Kidney glomerular epithelial cell (primary cell): ENCODE measurements at regions not wholly inside any gene's neighbourhood (a gene's known extent, or its start where the extent isn't known, plus 50 kb on each side); places are given as distances from the start of the nearest gene placed in this dataset.
"Not testable (repeated sequence)": the region's sequence is repeated elsewhere in the genome, so short reads cannot be mapped to it uniquely, and the experiment has no call there.

Experiments used
- DNase-seq: peaks from one replicate; lab custom pipeline; 2025; lab: John Stamatoyannopoulos, UW

- peak; percentile 17 for DNase-seq
Observed at GRCh38 chr2:237217995-237218616, 132.4 kb downstream of the COPS8 start.

DNA sequence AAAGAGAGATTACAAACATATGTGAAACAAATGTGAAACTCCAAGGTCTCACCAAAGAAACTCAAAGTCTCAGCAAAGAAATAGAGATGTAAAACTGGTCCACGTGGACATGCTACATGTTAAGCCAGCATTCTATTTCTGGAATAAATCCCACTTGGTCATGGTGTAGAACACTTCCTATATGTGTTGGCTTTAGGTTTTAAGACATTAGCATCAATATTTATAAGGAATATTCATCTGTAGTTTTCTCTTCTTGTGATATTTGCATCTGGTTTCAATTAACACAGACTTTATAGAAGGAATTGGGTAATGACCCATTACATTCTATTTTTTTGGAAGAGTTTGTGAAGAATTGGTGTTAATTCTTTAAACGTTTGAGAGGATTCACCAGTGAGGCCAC is 133.1 kb downstream of the COPS8 start:
- no peak for DNase-seq

DNA sequence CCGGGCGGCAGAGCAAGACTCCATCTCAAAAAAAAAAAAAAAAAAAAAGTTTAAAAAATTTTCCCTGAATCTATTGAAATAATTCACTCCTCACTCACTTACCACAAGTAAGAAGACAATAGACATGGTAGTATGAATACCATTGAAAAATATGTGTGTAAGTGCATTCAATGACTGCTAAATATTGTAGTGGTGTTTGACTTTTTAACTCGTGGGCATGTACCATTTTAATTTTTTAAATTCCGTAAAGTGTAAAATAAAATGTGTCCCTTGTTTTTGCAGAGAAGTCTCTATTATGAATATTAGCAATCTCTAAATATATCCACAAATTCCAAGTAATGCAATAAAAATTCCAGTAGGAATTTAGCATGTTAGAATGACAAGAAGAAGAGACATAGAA is 134.1 kb downstream of the COPS8 start:
- no peak for DNase-seq

GRCh38 chr2:237221443-237221842 is 135.8 kb downstream of the COPS8 start:
- no peak for DNase-seq

DNA sequence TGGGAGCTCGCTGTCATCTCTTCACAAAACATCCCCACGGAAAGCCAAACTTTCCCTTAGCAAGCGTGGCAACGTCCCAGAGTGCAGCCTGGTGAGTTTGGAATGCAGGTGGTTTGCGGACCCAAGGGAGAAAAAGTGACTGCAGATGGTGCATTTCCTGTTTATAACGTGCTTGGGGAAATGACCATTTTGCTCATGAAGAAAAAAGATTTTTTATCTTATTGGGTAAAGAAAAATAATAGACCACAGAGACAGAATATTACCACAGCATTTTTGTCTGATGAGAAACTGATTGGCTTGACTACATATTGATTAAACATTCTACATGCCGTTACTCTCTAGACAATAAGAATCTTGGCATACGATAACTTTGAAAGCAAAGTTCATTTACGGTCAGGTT is 136.5 kb downstream of the COPS8 start:
- DNase-seq: no peak

GRCh38 chr2:237222601-237223041 is 136.9 kb downstream of the COPS8 start:
- DNase-seq: no peak

DNA sequence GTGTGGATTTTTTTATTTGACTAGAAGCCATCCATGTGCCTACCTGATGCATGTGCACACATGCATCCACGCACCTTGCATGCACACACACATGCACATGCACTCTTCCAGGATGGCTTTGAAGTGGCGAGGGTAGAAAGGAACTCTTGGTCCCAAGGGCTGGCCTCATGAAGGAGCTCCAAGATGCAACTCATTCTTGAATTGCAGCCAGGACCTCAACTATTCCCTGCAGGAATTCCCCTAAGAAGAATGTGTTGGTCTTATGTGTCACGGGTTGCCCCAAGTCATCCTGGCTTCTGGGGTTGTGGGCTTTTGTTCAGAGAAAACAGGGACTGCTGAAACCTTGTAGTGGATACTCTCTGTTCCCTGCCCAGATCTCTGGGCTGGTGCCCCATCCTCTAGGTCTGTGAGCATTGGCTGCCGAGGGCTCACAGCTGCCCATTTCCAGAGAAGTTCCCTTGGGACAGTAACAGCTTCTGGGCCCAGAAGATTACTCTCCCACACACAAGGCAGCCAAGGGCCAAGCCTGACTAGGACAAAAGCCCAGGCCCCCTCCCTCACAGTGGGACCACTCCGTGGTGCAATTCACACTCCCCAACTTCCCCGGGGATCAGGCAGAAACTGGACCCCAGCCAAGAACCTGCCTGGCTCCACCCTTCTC is 137.6 kb downstream of the COPS8 start:
- DNase-seq: peak; percentile 82

- DNase-seq: no peak
Observed at GRCh38 chr2:237227190-237227589, 141.5 kb downstream of the COPS8 start.

DNA sequence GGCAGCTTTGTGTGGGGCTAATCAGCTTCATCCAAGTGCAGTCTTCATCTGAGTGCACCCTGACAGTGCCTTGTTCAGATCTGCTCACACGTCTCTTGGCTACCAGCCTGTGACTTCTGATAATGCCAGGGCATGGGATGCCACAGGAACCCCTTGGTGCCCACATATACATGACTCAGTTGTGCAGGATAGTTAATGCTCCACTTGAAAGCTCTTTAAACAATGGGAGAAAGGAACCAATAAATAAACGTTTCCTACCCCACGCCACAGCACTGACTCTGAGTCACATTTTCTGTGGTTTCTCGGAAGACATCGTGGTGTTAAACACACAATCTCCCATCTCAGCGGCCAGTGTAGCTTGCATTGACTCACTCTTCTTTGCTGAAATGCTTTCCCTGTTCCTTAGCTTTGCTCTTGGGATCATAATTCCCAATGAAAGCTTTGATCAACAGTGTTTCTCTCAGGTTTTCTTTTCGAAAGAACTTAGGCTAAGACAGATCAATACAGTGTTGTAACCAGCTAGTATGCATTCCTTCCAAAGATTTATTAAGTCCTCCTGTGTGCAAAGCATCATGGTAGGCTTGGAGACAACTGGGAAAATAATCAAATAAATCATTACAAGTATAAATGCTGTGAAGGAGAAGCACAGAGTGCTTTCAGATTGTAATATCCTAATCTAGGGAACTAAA is 142.0 kb downstream of the COPS8 start:
- peak; percentile 99 for DNase-seq

DNA sequence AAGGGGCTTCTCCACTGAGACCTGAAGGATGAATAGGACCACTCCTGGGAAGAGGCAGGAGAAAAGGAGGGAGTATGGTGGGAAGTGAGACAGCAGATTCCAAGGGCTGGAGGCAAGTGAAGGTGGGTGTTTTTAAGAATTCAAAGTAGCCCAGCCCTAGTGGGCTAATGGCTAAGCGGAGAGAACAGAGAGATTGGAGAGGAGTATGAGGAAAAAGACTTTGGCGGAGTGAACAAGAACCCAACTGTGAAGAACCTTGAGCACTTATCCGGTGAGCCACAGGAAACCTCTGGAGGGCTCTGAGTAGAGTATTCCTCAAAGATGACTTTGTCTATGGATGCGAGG is 142.6 kb downstream of the COPS8 start:
- DNase-seq: no peak

DNA sequence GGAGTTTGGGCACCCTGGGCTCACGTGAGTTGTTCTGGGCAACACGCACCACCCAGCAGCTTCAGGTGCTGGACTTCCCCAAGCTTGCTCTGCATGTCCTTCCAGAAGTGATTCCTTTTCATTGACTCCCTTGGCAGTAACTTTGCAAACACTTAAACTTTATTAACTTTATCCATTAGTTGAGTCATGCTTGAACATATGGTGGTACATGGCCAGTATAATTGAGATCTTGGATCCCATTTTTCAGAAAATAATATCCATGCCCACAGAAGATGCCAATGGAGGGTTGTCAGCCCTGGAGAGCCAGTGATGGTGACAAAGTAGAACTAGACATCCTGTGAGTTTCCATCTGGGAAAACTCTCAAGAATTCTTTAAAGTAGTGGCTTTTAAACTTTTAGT is 144.2 kb downstream of the COPS8 start:
- no peak for DNase-seq

GRCh38 chr2:237230355-237230754 is 144.7 kb downstream of the COPS8 start:
- no peak for DNase-seq

DNA sequence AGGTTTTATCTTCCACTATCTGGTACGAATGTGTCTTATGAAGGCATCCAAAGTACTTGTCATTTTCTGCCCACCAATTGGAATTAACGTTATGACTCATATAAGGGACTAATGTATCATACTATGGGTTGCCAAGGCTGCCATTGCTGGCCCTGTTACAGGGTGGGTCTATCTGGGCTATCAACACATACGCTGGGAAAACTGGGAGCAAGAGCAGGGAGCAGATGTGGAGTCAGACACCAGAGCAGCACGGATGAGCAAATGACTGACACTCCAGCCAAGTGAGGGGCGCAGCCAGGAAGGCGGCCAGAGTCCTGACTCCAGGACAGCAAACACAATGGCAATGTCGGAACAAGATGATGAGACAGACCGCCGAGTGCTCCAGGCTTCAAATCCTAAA is 145.9 kb downstream of the COPS8 start:
- DNase-seq: no peak

DNA sequence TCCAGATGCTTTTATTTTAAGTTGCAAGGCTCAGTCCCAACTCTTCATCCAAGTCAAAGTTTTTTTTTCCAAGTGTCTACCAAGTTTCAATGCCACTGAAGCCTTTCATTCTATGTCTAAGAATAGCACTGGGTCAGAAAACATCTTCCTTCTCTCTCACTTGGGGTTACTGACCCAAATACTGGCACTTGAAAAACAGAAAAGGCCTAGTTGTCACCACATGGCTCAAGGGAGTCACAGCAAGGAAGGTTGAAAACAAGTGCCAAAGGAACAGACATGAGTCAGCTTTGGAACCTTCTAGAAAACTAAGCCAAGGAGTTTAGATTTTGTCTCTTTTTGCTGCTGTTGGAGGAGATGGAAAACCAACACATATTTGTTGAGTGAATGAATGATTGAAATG is 146.5 kb downstream of the COPS8 start:
- no peak for DNase-seq

DNA sequence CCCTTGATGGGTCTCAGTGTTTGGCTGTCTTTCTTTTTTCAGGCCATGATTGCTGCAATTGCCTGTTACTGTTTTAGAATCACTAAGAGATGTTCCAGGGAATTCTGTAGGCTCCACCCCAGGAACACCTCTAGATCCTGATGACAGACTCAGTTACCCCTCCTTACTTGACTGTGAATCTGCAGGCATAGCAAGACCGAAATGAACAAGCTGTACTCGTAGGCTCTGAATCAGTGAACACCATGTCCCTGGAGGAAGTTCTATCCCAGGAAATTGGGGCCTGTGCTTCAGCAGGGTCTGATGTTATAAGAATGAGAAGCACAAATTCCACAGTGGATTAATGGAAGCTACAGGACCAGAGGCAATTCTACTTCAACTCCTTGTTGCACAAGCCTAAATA is 148.6 kb downstream of the COPS8 start:
- no peak for DNase-seq

DNA sequence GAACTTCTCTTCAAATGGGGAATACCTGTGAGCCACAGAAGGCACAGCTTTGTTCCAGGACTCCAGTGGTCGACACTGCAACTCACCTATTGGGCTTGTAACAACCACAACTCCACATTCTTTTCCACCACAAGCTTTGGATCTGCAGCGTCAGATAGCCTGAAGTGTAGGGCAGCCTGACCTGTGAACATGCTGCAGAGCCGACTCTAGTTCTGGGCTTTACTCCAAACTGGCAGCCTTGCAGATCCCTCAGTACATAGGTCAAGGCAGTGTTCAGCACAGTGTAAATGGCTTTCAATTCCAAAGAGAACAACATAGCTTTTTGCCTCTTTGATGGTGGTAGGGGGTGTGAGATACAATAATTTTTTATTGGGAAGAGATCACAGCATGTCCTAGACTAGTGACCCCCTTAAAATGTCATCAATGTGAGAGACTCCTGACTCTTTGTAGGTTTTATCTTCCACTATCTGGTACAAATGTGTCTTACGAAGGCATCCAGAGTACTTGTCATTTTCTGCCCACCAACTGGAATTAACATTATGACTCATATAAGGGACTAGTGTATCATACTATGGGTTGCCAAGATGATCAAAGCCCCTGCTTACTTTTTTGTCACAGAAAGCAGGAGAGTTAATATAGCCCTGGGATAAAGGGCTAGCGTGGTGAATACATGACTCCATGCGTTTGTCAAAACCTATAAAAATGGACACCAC is 149.8 kb downstream of the COPS8 start:
- peak; percentile 8 for DNase-seq

DNA sequence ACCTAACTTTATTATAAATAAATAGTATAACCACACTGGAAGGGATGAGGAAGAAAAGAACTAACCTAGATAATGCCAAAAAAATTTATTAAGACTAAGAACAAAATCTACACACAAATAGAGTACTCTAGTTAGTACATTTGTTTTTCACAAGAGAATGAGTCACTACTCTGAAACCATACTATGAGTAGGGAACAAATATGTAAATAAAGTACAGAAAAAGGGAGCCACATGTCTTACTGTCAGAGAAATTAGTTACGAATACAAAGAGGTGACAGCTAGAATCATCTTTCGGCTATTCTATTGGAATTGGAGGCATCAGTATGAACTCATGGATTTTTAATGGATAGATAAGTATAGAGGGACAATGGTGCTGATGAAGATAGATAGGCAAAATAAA is 150.5 kb downstream of the COPS8 start:
- DNase-seq: no peak

DNA sequence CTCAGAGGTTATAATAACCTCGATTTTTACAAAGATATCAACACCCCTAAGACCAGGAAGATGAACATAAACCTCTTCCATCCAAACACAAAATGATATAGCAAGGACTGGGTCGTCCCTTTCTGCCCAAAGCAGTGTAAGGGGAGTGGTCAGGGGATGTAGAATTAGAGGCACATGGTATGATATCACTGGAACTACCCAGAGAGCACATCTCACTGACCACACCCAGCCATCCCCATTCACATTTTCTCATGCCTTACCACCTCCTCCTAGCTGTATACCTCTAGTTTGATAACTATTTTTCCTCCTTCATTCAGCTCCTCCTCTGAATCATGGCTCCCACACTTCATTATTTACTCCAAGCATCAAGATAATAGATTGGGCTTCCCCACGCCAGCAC is 152.6 kb downstream of the COPS8 start:
- no peak for DNase-seq

- DNase-seq: no peak
Observed at GRCh38 chr2:237240252-237240651, 154.6 kb downstream of the COPS8 start.

DNA sequence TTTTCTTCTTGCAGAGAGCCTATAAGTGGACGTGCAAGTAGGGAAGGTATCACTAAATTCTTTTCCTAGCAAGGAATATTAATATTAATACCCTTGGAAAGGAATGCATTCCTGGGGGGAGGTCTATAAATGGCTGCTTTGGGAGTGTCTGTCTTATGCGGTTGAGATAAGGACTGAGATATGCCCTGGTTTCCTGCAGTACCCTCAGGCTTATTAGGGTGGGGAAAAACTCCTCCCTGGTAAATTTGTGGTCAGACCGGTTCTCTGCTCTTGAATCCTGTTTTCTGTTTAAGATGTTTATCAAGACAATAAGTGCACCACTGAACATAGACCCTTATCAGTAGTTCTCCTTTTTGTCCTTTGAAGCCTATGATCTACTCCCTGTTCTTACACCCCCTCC is 155.2 kb downstream of the COPS8 start:
- DNase-seq: not testable (repeated sequence)

DNA sequence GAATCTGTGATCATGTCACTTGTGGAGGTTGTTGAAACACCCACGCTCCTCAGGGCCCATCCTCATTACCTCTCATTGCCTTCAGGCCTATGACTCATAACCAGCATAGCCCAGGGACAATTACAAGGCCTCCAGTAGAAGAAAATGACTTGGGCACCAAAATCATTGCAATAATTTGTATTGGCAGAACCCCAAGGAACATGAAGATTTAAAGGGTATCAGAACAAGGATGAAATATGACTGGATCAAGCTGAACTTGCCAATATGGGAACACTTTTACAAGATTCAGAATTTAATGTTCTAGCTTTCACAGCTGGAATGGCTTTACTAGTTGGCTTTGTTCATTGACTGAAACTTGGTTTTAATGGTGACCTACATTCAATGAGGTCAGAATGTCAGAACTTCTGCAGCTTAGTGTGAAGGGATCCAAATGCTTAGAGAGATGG is 156.4 kb downstream of the COPS8 start:
- no peak for DNase-seq

DNA sequence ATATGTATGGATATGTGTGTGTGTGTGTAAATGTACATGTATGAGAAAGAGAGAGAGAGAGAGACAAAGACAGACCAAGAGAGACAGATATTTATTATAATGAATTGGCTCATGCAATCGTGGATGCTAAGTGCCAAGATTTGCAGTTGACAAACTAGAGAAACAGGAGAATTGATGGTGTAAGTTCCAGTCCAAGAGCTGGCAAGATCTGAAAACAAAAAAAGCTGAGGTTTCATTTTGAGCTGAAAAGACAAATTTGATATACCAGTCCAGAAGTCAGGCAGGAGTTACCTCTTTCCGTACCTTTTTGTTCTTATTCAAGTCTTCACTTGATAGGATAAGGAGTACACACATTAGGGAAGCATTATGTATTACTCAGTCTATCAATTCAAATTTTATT is 157.8 kb downstream of the COPS8 start:
- DNase-seq: no peak

GRCh38 chr2:237244178-237244577 is 158.5 kb downstream of the COPS8 start:
- DNase-seq: no peak
